ENCODE measurements at regions not wholly inside any gene's neighbourhood (a gene's known extent, or its start where the extent isn't known, plus 50 kb on each side); places are given as distances from the start of the nearest gene placed in this dataset.
"Not testable (repeated sequence)": the region's sequence is repeated elsewhere in the genome, so short reads cannot be mapped to it uniquely, and the experiment has no call there.

DNA sequence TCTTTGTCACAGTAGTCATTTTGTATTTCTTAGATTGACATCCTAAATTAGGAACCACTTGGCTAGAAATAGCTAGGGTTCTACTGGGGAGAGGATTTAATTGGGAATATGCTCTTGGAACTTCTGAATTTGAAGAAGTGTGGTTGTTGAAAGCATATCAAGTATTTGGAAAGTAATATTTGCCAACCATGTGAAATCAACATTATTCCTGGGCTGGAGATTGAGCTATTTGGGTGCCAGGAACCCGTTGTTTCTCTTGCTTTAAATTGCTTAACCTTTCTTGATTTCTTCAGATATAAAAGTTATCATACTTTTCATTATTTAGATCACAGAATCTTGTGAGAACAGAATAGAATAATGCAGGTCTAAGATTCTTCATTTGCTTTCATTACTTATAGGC lies 178.4 kb upstream of the ELL2 start:
- DNase-seq, result no peak

DNA sequence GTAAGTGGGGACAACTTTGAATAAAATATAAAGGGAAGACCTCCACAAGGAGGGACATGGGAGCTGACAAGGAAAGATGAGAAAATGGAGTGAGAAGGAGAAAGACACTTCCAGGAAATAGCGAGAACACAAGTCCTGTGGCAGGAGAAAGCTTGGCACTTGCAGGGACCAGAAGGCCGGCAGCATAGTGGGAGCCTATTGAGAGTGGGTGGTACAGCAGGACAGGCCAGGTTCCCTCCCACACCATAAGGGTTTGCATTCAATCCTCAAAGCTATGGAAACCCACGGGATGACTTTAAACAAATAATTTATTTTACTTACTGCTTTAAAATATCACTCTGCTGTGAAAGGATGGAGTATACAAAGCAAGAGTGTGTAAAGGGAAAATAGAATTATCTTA lies 173.2 kb upstream of the ELL2 start:
- no peak for DNase-seq

DNA sequence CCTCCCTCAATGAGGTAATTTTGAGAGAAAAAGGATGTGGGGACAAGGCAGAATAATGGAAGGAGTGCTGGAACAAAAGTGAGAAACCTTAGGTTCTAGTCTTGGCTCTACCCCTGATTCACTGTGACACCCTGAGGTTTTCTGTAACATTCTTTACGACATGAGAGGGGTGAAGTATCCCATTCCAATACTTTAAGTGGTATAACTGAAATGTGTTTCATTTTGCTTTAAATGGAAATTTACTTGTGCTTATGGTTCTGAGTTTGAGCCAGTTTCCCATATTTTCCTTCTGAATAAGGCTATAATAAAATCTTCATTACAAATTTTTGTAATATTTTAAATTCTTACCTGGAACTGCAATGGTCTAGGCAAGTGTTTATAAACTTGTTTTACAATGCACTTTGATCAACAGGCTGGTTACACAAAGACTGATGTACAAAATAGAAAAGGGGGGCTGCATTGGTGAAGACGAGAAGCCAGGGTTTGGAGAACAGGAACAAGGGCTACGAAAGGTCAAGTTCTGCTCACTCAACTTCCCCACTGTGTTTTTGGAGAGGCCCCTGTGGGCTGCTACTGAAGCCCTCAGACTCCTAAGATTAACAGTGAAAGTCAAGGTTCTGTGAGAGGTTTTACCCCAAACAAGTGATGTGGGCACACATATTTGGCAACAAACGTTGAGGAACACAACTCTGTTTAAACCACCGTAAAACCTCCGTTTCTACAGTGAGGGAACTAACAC lies 171.9 kb upstream of the ELL2 start:
- no peak for DNase-seq

DNA sequence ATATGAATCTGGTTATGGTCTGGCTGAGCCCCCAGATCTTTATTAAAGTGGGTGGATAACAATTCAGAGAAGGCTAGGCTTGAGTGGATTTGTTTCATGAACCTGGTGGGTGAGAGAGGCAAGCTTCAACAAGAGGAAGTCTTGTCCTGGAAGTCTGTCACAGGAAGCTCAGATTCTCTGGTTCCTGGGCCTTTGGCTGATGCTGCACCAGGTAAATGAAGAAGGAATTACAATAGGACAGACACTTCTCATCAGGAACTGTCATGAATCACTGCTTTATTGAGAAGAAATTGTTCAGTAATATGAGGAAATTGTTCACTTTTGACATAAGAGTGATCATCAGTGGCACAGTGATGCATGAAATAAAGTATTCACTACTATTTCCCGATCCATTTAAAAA lies 167.6 kb upstream of the ELL2 start:
- DNase-seq, result no peak

- no peak for DNase-seq
Measured at GRCh38 chr5:96128204-96128864, 166.7 kb upstream of the ELL2 start.

DNA sequence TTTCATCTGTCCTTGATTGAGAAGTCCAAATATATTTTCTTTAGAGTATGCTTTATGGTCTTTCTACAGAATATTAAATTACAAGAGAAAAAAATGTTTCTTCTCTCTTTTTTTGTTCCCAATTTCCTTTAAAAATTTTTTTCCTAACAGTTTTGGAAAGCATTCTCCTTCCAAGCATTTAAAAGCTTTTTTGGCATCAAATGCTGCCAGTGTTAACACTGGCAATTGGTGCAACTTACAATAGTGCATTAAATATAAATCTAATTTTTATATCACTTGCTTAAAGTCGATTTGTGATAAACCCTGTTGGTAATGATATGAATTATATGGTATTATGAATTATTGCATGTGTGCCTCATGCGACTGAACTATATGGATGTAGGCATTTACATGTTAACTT lies 165.9 kb upstream of the ELL2 start:
- no peak for DNase-seq

DNA sequence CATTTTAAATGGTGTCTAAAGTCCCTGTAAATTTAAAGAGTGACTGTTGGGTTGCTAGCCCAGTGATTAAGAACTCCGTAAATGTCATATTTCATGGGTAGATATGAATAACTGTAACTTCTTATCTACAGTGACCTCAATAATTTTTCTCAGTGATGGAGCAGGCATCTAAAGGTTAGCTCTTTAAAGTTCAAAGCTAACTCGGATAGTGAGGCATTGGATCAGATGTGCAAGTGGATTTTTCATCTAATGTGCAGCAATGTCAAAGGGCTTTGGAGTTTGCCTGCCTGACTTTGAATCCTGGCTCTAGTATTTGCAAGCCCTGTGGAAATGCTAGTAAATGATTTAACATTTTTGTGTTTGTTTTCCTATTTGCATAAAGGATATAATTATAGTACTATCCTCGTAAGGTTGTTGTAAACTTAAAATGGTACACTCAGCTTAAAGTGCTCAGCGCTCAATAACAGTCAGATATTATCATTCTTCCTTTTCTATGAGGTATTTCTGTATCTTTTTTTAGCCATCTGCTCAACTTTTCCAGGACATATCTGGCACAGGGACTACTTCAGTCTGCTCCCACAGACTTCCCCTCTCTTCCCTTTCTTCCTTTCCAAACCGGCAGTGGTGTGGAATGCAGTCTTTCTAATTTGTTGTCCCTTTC lies 163.7 kb upstream of the ELL2 start:
- no peak for DNase-seq

DNA sequence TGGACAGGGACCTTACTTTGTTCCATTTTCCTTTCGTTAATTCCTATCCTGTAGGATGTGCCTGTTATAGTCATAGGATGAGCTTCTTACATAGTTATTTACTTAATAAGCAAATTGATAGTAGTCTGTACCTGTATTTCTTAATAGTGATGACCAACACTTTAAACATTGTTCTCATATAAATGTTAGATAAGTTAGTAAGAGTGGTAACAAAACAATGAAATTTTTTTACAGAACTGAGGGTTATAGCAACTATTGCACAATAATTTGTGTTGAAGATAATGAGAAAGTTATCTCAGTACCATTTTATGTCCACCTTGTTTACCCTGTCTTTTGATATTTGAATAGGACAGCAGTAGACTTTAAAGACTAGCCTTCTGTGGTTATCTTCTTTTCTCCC lies 162.9 kb upstream of the ELL2 start:
- no peak for DNase-seq

DNA sequence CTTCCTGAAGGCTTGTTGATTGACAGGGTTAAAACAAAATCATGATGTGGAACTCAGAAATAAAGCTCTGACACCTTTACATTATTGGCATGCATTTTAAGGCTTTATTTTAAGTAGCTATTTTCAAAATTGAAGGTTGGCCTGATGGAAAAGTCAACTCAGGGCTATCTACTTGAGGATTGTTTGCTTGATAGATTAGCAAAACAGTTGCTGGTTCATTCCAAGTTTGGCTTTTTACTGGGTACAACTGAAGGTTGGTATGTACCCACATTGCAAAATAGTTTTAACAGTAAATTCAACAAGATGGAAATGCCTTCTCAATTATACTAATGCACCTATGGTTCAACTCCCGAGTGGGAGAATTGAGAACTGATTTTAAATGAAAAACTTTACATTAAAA lies 161.8 kb upstream of the ELL2 start:
- DNase-seq, result no peak

- DNase-seq, result no peak
Measured at GRCh38 chr5:96121364-96121763, 159.7 kb upstream of the ELL2 start.

DNA sequence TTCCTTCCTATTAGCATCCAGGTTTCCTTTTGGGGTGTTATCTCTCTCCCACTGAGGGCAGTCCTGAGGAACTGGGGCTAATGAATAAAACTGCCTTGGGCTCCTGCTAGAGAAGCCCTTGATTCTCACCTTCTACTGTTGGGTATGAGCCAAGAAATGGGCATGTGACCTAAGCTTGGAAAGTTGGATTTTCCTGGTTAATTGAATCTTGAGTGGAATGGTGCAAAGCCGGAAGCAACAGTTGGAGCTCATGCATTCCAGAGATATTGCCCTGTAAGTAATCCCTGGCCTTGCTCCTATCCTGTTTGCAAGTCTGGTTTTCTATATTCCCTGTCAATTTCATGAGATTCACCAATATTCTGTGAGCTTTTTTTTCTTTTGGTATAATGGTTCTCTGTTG lies 158.5 kb upstream of the ELL2 start:
- no peak for DNase-seq

DNA sequence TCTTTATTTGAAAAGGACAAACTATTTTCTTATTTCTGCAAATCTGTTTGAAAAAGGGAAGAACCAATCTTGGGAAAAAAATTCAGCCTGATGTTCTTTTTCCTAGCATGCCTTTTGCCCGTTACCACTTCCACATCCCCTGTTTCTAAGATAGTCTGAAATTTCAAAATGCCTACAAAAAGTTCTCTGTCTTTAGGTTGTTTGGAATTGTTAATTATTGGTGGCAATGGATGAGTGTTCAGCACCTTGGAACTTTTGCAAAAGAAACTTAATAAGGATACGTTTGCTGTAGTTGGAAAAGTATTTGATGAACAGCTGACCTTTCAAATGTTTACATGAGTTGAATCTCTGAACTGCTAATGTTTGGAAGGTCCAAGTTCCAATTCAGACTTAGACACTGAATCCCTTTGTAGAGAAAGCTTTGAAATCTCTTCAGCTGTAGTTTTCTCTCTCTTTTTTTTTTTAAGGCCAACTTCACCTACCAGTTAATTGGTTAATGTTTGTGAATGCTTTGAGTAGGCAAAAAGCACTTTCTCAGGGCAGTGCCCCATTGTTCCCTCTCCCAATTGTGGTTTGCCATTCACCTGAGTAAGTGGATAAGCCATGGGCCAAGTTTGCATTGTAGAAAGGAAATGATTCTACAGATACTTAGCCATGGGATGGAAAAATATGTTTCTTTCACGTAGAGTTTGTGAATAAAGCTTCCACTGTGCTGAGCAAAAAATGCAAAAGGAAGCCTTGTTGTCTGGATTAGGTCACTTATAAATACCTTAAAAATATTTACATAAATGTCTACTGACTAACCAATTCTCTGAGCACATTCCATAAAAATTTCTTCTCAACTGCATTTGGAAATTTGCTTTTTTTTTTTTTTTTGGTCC lies 156.4 kb upstream of the ELL2 start:
- DNase-seq, result no peak

GRCh38 chr5:96115147-96115807 lies 153.6 kb upstream of the ELL2 start:
- DNase-seq, result no peak

GRCh38 chr5:96114736-96115135 lies 153.1 kb upstream of the ELL2 start:
- DNase-seq, result no peak

GRCh38 chr5:96113170-96113939 lies 151.7 kb upstream of the ELL2 start:
- DNase-seq, result peak in 4 of 56 donors; percentile 4 to 31 (median 8)

DNA sequence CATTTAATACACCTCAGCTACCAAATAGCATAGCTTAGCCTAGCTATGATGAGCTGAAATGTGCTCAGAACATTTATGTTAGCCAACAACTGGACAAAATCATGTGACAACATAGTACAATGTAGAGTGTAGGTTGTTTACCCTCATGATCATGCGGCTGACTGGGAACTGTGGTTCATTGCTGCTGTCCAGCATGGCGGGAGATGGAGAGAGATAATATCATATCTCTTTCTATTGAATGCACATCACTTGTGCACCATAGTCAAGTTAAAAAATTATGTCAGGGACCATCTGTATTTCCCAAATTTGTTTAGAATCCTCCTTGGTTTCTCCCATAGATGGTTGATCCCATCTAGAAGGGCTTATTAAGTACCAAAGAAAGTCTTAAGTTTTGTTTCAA lies 151.1 kb upstream of the ELL2 start:
- DNase-seq, result no peak

- DNase-seq, result no peak
Measured at GRCh38 chr5:96112123-96112670, 150.5 kb upstream of the ELL2 start.

- no peak for DNase-seq
Measured at GRCh38 chr5:96111080-96111756, 149.6 kb upstream of the ELL2 start.

DNA sequence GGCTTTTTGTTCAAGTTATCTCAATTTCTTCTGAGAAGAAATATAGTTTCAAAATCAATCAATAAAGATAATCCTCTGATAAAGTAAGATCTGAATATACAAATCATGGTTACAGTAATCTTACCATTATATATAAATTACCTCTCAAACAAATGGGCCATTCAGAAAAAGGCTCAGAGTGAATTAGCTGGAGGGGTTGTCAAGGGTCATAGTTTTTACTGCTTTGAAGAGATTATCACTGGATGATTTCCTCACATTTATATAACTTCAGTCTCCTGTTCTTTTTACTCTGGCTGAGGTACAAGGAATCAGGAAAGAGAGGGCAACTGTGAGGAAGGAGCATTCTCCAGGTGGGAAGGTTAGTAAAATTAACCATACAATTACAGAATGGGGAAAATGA lies 148.6 kb upstream of the ELL2 start:
- no peak for DNase-seq

- not testable (repeated sequence) for DNase-seq
Measured at GRCh38 chr5:96108629-96109028, 147.0 kb upstream of the ELL2 start.
